HuH-7 (cell line): ENCODE measurements at regions not wholly inside any gene's neighbourhood (a gene's known extent, or its start where the extent isn't known, plus 50 kb on each side); places are given as distances from the start of the nearest gene placed in this dataset.

Experiments used
- DNase-seq: peaks from one replicate; pipeline ENCODE4 v3.0.0; 2011; ENCODE audit warnings: low spot score

GRCh38 chr4:32042486-32043247 is 1322.5 kb downstream of the PCDH7 start:
- DNase-seq = no peak

DNA sequence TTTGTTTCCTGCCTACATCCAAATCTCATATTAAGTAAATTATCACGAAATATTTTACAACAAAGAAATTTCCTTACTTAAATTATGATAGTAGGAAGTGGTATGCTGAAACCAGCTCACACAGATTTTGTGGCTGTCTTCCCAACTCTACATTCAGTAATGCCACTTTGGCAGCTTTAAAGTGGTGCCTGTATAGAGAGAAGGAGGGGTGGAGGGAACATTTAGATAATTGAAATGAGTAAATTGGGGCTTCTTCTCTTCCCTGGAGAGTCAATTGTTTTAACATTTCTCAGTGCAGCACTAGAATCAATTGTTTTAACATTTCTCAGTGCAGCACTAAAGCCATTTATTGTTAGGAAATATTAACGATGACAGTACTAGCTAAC is 1323.1 kb downstream of the PCDH7 start:
- no peak for DNase-seq

- no peak for DNase-seq
These were observed 1341.7 kb downstream of the PCDH7 start for GRCh38 chr4:32061916-32062315.

DNA sequence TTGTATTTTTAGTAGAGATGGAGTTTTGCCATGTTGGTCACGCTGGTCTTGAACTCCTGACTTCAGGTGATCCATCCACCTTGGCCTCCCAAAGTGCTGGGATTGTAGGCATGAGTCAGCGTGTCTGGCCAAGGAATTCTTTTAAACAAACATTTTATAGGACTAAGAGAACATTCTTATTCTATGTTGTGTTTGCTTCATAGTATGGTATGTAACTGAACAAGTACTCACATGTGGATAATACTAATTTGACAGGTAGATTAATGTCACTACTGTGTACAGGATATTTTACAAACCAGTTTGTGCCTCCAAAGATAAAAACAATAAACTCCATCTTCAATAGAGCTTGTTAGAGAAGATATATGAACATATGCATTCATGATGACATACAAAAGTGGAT is 1353.4 kb downstream of the PCDH7 start:
- no peak for DNase-seq

DNA sequence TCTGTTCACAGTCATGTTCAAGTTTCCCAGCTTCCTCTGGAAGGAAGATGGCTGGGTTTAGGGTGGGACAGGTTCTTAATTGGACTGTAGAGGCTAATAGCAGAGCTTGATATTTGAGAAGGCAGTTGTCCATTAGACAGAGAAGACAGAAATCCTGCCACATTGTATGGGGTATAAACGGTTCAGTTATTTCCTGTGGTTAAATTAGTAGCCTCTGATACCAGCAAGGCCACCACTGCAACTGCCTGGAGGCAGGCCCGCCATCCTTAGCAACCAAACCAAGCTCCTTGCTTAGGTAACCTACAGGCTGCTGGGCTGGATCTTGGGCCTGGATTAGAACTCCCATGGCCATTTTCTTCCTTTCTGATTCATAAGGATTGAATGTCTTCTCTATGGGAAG is 1367.0 kb downstream of the PCDH7 start:
- no peak for DNase-seq

GRCh38 chr4:32094987-32095386 is 1374.8 kb downstream of the PCDH7 start:
- no peak for DNase-seq

DNA sequence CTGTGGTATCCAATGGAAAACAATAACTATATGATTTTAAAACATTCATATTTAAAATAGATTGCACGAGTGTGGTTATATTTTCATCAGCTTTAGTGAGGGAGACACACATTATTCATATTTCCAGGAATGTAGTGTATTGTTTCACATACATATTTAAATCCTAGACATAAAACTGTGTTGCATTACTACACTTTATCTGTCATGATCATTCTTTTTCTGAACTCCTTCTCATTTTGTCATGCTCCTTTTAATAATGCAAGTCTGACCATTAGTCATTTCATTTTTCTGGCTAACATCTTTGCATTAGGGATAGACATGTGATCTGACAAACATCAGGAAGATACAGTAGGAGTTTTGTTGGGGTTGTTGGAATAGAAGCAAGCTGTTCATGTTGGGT is 1382.7 kb downstream of the PCDH7 start:
- DNase-seq = no peak

DNA sequence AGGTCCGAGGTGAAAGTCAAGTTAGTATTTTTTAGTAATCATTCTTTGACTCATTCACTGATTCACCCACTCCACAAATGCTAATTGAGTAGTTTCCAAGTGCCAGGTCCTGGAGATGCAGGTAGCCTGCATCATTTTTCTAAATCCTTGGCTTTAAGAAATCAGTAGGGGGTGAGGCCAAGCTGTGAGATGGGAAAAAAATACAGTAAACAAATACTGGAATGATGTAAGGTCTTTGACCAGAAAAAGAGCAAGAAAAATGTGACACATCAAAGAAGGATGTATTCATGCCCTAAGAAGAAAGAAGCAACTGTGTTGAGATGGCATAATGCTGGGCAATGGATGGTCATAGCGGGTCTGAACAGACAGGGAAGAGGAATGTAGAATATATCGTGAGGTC is 1386.6 kb downstream of the PCDH7 start:
- DNase-seq = no peak

GRCh38 chr4:32112891-32113290 is 1392.7 kb downstream of the PCDH7 start:
- DNase-seq = no peak

- no peak for DNase-seq
These were observed 1397.5 kb downstream of the PCDH7 start for GRCh38 chr4:32117693-32118092.

GRCh38 chr4:32119907-32120306 is 1399.7 kb downstream of the PCDH7 start:
- DNase-seq = no peak

DNA sequence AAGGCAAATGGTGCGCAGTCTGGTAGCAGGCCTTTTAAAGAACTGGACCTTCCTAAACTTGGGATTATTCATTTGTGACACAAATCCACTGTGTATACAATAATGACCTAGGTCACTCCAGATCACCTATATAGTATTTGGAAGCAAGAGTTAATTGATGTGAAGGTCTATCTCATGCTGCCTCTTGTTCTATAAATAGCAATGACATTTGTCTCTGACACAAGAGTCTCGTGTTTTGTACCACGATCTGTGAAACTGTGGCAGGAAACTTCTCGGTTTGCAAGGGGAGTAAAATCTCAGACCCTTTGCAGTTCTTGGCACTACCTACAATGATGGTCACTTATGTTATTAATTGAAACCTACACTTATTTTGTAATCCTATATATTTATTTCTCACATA is 1408.4 kb downstream of the PCDH7 start:
- no peak for DNase-seq

- DNase-seq = no peak
These were observed 1409.8 kb downstream of the PCDH7 start for GRCh38 chr4:32129967-32130366.

DNA sequence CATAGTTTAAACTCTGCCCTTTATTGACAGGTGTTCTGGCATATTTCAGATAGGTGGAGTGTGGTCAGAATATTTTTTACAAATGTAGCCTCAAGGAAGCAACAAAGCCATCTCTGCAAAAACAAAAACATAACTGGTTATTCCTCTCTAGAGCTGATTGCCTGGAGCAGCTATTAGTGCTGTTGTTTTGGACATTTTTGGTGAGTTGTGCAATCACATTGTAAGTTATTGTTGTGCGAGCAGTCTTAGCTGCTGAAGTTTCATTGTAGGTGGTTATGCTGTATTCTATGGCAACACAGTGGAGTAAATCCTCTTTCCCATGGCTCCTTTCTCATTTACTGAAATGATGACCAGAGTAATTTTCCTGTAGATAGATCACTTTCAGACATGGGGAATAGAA is 1413.0 kb downstream of the PCDH7 start:
- DNase-seq = no peak

DNA sequence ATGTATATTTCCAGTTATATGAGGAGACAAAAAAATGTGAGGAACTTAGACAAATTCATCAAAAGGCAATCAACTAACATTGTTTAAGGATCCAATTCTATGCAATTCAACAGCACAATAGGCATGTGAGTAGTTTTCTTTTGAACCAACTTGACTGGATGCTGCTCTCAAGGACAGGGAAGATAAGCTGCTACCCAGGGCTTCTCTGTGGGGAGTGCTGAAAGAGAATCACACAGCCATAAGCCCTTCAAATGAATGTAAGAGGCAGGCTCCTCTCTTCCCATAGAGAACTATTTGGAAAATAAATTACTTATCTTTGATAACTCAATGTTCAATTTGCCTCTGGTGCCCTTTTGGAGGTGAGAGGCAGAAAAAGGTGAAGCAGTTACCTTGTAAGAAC is 1413.6 kb downstream of the PCDH7 start:
- no peak for DNase-seq

DNA sequence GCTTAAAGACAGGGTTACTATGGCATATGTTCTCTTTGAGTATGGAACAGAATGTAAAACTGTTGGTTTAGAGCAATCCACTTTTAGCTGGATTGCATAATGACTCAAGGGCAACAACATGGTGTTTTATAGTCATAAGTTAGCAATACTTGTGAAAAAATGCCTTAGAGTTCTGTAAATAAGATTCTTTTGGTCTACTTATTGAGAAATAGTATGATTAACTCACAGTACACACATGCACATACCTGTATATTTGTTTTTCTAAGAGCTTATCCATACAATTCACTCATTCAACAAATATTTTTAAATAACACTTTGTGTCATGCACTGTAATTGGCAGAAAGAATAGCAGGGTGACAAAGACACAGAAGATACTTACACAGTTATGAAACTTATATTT is 1415.5 kb downstream of the PCDH7 start:
- DNase-seq = no peak

DNA sequence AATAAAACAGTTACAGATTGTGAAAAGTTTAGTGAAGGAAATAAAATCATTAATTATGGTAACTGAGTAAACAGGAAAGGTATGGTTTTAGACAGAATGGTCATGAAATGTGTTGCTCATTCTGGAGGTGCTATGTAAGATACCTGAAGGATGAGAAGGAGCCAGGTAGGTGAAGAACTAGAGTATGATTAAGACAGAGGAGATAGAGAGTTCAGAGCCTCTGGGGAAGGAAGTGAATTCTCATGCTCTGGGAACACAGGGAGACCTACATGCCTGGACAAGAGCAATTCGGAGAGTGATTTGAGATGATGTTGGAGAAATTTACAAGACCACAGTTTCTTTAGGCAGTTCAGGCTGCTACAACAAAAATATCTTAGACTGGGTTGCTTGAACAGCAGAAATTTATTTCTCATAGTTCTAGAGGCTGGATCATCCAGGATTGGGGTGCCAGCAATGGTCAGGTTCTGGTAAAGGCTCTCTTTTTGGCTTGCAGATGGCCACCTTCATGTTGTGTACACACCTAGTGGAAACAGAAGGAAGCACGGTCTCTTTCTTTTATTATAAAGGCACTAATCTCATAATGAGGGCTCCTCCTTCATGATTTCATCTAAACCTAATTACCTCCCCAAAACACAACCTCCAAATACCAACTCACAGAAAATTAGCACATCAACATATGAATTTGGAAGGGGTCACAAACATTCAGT is 1416.1 kb downstream of the PCDH7 start:
- no peak for DNase-seq

DNA sequence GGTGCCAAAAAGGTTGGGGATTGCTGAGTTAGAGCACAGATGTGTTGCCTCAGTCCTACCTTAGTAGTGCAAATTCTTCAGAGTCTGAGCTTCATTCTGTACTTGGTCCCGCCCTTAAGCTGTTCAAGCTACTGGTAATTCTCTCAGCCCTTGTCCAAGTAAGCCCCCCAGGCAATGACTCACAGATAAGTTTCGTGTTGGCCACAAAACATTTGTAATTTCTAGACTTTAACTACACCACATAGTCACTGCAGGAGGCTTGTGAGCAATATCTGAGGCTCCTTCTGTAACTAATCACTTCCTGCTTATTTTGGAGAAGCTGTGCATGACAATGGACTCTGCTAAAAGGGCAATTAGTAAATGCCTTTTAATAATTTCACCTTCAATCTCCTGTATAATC is 1420.5 kb downstream of the PCDH7 start:
- no peak for DNase-seq

GRCh38 chr4:32142075-32142474 is 1421.9 kb downstream of the PCDH7 start:
- no peak for DNase-seq

DNA sequence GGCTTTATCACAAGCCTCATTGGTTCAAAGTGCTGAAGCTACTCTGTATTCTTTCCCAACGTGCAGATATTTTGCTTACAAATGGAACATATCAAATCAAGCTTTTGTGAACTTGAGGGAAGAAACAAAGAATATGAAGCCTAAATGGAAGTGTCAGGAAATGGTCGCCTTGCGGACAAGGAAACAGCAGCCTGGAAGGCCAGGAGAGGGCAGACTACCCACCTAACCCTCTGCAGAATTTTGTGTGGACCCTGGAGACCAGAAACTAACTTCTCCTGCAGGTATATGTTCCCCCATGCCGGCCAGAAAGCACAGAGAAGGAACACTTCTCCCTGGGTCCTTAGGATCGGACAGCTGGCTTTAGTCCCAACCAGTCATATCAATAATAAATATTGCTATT is 1425.8 kb downstream of the PCDH7 start:
- DNase-seq = no peak

- no peak for DNase-seq
These were observed 1427.4 kb downstream of the PCDH7 start for GRCh38 chr4:32147446-32148085.

GRCh38 chr4:32148111-32148666 is 1428.0 kb downstream of the PCDH7 start:
- no peak for DNase-seq

GRCh38 chr4:32158961-32159360 is 1438.8 kb downstream of the PCDH7 start:
- no peak for DNase-seq
